ENCODE measurements at regions not wholly inside any gene's neighbourhood (a gene's known extent, or its start where the extent isn't known, plus 50 kb on each side); places are given as distances from the start of the nearest gene placed in this dataset.

DNA sequence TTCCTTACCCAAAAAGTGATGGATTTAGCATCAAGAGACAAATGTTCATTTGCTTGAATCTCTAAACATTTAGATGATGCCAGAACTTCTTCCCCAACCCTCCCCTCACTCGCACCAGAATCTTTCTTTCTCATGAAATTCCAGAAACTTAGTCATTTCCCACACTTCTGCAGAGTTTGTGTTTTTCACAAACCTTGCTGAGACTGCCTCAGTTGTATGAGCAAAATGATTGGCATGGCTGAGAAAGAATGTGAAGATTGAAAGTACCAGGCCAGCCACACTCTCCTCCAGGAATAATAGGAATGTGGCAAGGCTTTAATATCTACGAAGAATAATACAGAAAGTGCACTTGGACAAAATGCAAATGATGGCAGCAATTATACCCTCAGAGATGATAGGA lies 428.3 kb upstream of the CDH6 start:
- Histone ChIP-seq H3K36me3 (ENCODE audit: control insufficient read depth in 2 of 4, insufficient read depth in 4 of 4, low read length in 3 of 4) (no peaks in the 10 kb centered on the region), H3K4ac (replicated peaks; ENCODE audit: insufficient read length, low read depth, low read length) (no peak overlapping the region), H4K91ac (replicated peaks; ENCODE audit: insufficient read length, low read length) (no peak overlapping the region), H3K4me1 (replicated peaks in 1 of 4; ENCODE audit: control insufficient read depth in 3 of 4, insufficient read depth in 4 of 4, low read length in 3 of 4) (no peaks in the 10 kb centered on the region; a peak in 1 of 7 replicates), H3K27ac (ENCODE audit: low read depth, low read length) (no peak overlapping the region), H3K79me1 (ENCODE audit: low read depth, low read length) (no peaks in the 10 kb centered on the region), H3K27me3 (replicated peaks in 1 of 4; ENCODE audit: control insufficient read depth in 3 of 4, extremely low read depth in 1 of 4, insufficient read depth in 3 of 4, low read length in 3 of 4) (peaks cover 0 to 1% (median 0%) of the 10 kb centered on the region in 4 experiments; a peak in 1 of 7 replicates), H3K9me3 (ENCODE audit: insufficient read depth in 2 of 2, low read depth in 1 of 2, low read length in 1 of 2) (no peaks in the 10 kb centered on the region), H2BK5ac (ENCODE audit: low read depth, low read length) (no peak overlapping the region), H3K23ac (ENCODE audit: insufficient read length) (no peak overlapping the region), H3K14ac (ENCODE audit: insufficient read length) (no peak overlapping the region), H3K4me3 (ENCODE audit: extremely low read depth in 1 of 4, insufficient read depth in 2 of 4, low read depth in 3 of 4, low read length in 4 of 4) (no peak overlapping the region), H4K8ac (ENCODE audit: extremely low read depth, insufficient read depth, low read length) (no peak overlapping the region), H3K4me2 (ENCODE audit: insufficient read depth in 1 of 2, low read depth in 2 of 2, low read length in 2 of 2) (no peak overlapping the region), H4K5ac (ENCODE audit: insufficient read length, low read depth, low read length) (no peak overlapping the region), H3K23me2 (ENCODE audit: low read depth, low read length) (no peaks in the 10 kb centered on the region), H3K9ac (replicated peaks in 1 of 4; ENCODE audit: extremely low read depth in 1 of 4, low read depth in 3 of 4, low read length in 3 of 4) (no peak overlapping the region), H2BK12ac (ENCODE audit: low read depth, low read length) (no peak overlapping the region), H2BK20ac (ENCODE audit: low read length) (no peak overlapping the region), H2BK120ac (replicated peaks; ENCODE audit: low read depth, low read length) (no peak overlapping the region), H2AK5ac (ENCODE audit: low read depth, low read length) (no peak overlapping the region), H3K79me2 (ENCODE audit: control insufficient read depth in 1 of 2, insufficient read depth in 2 of 2, low read length in 2 of 2) (no peaks in the 10 kb centered on the region), H4K20me1 (replicated peaks in 1 of 2; ENCODE audit: control insufficient read depth in 1 of 2, insufficient read depth in 2 of 2, low read length in 2 of 2) (no peaks in the 10 kb centered on the region), H3K56ac (replicated peaks; ENCODE audit: insufficient read length, low read depth, low read length) (no peak overlapping the region), H2BK15ac (ENCODE audit: low read length) (no peak overlapping the region), H2AFZ (ENCODE audit: low read length) (no peak overlapping the region), H3K18ac (ENCODE audit: extremely low read depth, low read length) (no peak overlapping the region)
- 89% methylated on average over 2 of the region's 2 CpGs; no CpG with 5 or more reads in 1 of the 2 experiments for WGBS, 2 experiments (ENCODE audit: extremely low coverage in 1 of 2, insufficient coverage in 1 of 2, insufficient read length in 1 of 2, insufficient replicate concordance in 2 of 2, low coverage in 1 of 2, low lambda C conversion rate in 2 of 2, missing lambda C conversion rate in 1 of 2)
- POLR2A ChIA-PET (ENCODE audit: partially characterized antibody): no interaction called here
- FAIRE-seq: no peak
- DNase-seq (ENCODE audit: low read depth in 1 of 2, low spot score in 2 of 2): no peak
- CTCF ChIA-PET (ENCODE audit: partially characterized antibody): no interaction called here
- TF ChIP-seq POU5F1 (IDR thresholded peaks at IDR 0.05; ENCODE audit: low read depth, low read length) (no peak), TBP (IDR thresholded peaks at IDR 0.05; ENCODE audit: low read depth, low read length) (no peak), YY1 (IDR thresholded peaks at IDR 0.05; ENCODE audit: low read depth, low read length) (no peak), SP2 (IDR thresholded peaks at IDR 0.05; ENCODE audit: low read length) (no peak), KDM4A (IDR thresholded peaks at IDR 0.05; ENCODE audit: low read depth, low read length, severe bottlenecking) (no peak), CEBPB (IDR thresholded peaks at IDR 0.05; ENCODE audit: low read depth, low read length) (no peak), RFX5 (IDR thresholded peaks at IDR 0.05; ENCODE audit: borderline replicate concordance, low read depth, low read length) (no peak), EGR1 (IDR thresholded peaks at IDR 0.05; ENCODE audit: borderline replicate concordance, low read depth, low read length) (no peak), BCL11A (IDR thresholded peaks at IDR 0.05; ENCODE audit: low read depth in 2 of 2, low read length in 2 of 2) (no peak), SIX5 (IDR thresholded peaks at IDR 0.05; ENCODE audit: low read depth, low read length) (no peak)
- TF ChIP-seq, protein P1, sequence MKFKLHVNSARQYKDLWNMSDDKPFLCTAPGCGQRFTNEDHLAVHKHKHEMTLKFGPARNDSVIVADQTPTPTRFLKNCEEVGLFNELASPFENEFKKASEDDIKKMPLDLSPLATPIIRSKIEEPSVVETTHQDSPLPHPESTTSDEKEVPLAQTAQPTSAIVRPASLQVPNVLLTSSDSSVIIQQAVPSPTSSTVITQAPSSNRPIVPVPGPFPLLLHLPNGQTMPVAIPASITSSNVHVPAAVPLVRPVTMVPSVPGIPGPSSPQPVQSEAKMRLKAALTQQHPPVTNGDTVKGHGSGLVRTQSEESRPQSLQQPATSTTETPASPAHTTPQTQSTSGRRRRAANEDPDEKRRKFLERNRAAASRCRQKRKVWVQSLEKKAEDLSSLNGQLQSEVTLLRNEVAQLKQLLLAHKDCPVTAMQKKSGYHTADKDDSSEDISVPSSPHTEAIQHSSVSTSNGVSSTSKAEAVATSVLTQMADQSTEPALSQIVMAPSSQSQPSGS (IDR thresholded peaks at IDR 0.05; ENCODE audit: low read length): no peak
- TF ChIP-seq, protein P2, sequence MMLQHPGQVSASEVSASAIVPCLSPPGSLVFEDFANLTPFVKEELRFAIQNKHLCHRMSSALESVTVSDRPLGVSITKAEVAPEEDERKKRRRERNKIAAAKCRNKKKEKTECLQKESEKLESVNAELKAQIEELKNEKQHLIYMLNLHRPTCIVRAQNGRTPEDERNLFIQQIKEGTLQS (IDR thresholded peaks at IDR 0.05; ENCODE audit: insufficient read depth, low read depth, low read length): no peak
- TF ChIP-seq, protein P3, sequence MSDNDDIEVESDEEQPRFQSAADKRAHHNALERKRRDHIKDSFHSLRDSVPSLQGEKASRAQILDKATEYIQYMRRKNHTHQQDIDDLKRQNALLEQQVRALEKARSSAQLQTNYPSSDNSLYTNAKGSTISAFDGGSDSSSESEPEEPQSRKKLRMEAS (IDR thresholded peaks at IDR 0.05): no peak

All from H1 (cell line).